Stomach (tissue), 8 donors: ENCODE measurements at regions not wholly inside any gene's neighbourhood (a gene's known extent, or its start where the extent isn't known, plus 50 kb on each side); places are given as distances from the start of the nearest gene placed in this dataset.

ENCODE experiments used
- DNase-seq, 2 donors: peaks; one replicate each; pipeline versions ENCODE4 v3.0.0 to v3.0.0-alpha.2; 2013 to 2019
- H3K27ac ChIP-seq, 5 donors: fragments of 200-600 bp in 4 of 5; sonication (generic) in 4 of 5; one replicate each; pipeline ENCODE4 v1.5.1; 2013 to 2019; ENCODE audit warnings: mild to moderate bottlenecking in 1 of 5, moderate library complexity in 1 of 5
- H3K27me3 ChIP-seq, 3 donors: fragments of 200-600 bp; sonication (generic); one replicate each; pipeline ENCODE4 v1.5.1; 2017 to 2019; ENCODE audit warnings: mixed run types in 1 of 3
- H3K36me3 ChIP-seq, 4 donors: fragments of 200-600 bp; sonication (generic); 1 replicate in 3 of 4; 2 replicates in 1 of 4; pipeline ENCODE4 v1.5.1; 2016 to 2019
- H3K4me1 ChIP-seq, 4 donors: fragments of 200-600 bp; sonication (generic); one replicate each; pipeline ENCODE4 v1.5.1; 2016 to 2019
- H3K4me3 ChIP-seq, 4 donors: fragments of 200-600 bp; sonication (generic) in 3 of 4; one replicate each; pipeline ENCODE4 v1.5.1; 2016 to 2019; ENCODE audit warnings: mild to moderate bottlenecking in 1 of 4
- H3K9me3 ChIP-seq, 4 donors: fragments of 200-600 bp; sonication (generic); one replicate each; pipeline ENCODE4 v1.5.1; 2016 to 2019
- CTCF ChIP-seq, 7 experiments: fragments of 450-650 bp in 4 of 7; fragments of 200-600 bp in 3 of 7; sonication (generic) in 3 of 7; IDR thresholded peaks; one replicate each; pipeline ENCODE4 v1.5.1; 2016 to 2019; ENCODE audit warnings: antibody characterized with exemption in 7 of 7, control low read depth in 2 of 7, mild to moderate bottlenecking in 1 of 7
- EP300 ChIP-seq: sonication (generic); formaldehyde crosslinking; IDR thresholded peaks from one replicate; pipeline ENCODE4 v1.6.1; 2017; ENCODE audit warnings: antibody characterized with exemption
- POLR2A ChIP-seq, 4 donors: fragments of 450-650 bp; IDR thresholded peaks; one replicate each; pipeline ENCODE4 v1.6.1; 2016; ENCODE audit warnings: antibody characterized with exemption in 4 of 4, control low read depth in 2 of 4, mild to moderate bottlenecking in 1 of 4, moderate library complexity in 1 of 4
- POLR2AphosphoS5 ChIP-seq, 3 donors: sonication (generic); formaldehyde crosslinking; IDR thresholded peaks; one replicate each; pipeline ENCODE4 v1.6.1; 2016; ENCODE audit warnings: antibody characterized with exemption in 3 of 3
- WGBS, 5 donors: extraction: QIAGEN DNeasy Blood & Tissue Kit in 3 of 5; methylation state at CpG; one replicate each; pipeline versions ENCODE4 v1.1.5 to v1.1.7; 2013 to 2018; 5-methylcytosine and 5-hydroxymethylcytosine counted together
- intact Hi-C: fragments of 100-400 bp; cut with DNase I; formaldehyde crosslinking; loops from one replicate; pipeline ENCODE4 v1.15.1; 2023; ENCODE audit warnings: low total_unique reads
- donor health status: healthy with polysubstance abuse.
- donor health status: Bipolar disorder and iron deficiency.
- donor health status: healthy.

GRCh38 chr18:60445341-60445740, 72.8 kb upstream of the MC4R start:
- no peak for TF ChIP-seq CTCF (IDR thresholded peaks at IDR 0.05)
- no peak for TF ChIP-seq POLR2A (IDR thresholded peaks at IDR 0.05)
- TF ChIP-seq POLR2AphosphoS5 (IDR thresholded peaks at IDR 0.05), result no peak
- no peak for TF ChIP-seq EP300
- peaks cover 0 to 12% (median 3%) of the 10 kb centered on the region in 4 donors for H3K9me3 ChIP-seq
- no peak overlapping the region for H3K4me3 ChIP-seq
- no peak overlapping the region for H3K27ac ChIP-seq
- H3K4me1 ChIP-seq, result no peaks in the 10 kb centered on the region
- DNase-seq, result no peak
- H3K36me3 ChIP-seq, result no peaks in the 10 kb centered on the region
- H3K27me3 ChIP-seq, result no peaks in the 10 kb centered on the region
- intact Hi-C loops, result no loop called here

- Histone ChIP-seq H3K27ac (no peak overlapping the region), H3K36me3 (no peaks in the 10 kb centered on the region), H3K27me3 (no peaks in the 10 kb centered on the region), H3K9me3 (peaks cover 0 to 12% (median 3%) of the 10 kb centered on the region in 4 donors), H3K4me3 (no peak overlapping the region), H3K4me1 (no peaks in the 10 kb centered on the region)
- intact Hi-C loops, result no loop called here
- DNase-seq, result no peak
- whole genome bisulfite sequencing, 5 donors, result 77 to 82% (median 79%) methylated on average over 3 to 5 of the region's 5 CpGs
- TF ChIP-seq CTCF (IDR thresholded peaks at IDR 0.05) (no peak), POLR2AphosphoS5 (IDR thresholded peaks at IDR 0.05) (no peak), EP300 (no peak), POLR2A (IDR thresholded peaks at IDR 0.05) (no peak)
Measured at GRCh38 chr18:60446821-60447220, 74.2 kb upstream of the MC4R start.

GRCh38 chr18:60448487-60449267, 76.1 kb upstream of the MC4R start:
- no peaks in the 10 kb centered on the region for H3K27me3 ChIP-seq
- TF ChIP-seq POLR2AphosphoS5 (IDR thresholded peaks at IDR 0.05) (no peak), EP300 (no peak), CTCF (IDR thresholded peaks at IDR 0.05) (no peak), POLR2A (IDR thresholded peaks at IDR 0.05) (no peak)
- H3K9me3 ChIP-seq, result peaks cover 0 to 12% (median 3%) of the 10 kb centered on the region in 4 donors
- DNase-seq, result no peak
- intact Hi-C loops, result no loop called here
- no peak overlapping the region for H3K27ac ChIP-seq
- WGBS, 5 donors, result 66 to 81% (median 74%) methylated on average over 3 of the region's 3 CpGs
- H3K4me1 ChIP-seq, result no peaks in the 10 kb centered on the region
- no peak overlapping the region for H3K4me3 ChIP-seq
- H3K36me3 ChIP-seq, result no peaks in the 10 kb centered on the region

- Histone ChIP-seq H3K36me3 (no peaks in the 10 kb centered on the region), H3K27me3 (no peaks in the 10 kb centered on the region), H3K9me3 (peaks cover 0 to 15% (median 3%) of the 10 kb centered on the region in 4 donors), H3K27ac (no peak overlapping the region), H3K4me1 (no peaks in the 10 kb centered on the region), H3K4me3 (no peak overlapping the region)
- WGBS, 5 donors, result 69 to 96% (median 82%) methylated on average over 1 of the region's 1 CpG
- TF ChIP-seq CTCF (IDR thresholded peaks at IDR 0.05) (no peak), EP300 (no peak), POLR2AphosphoS5 (IDR thresholded peaks at IDR 0.05) (no peak), POLR2A (IDR thresholded peaks at IDR 0.05) (no peak)
- intact Hi-C loops, result no loop called here
- no peak for DNase-seq
Measured at GRCh38 chr18:60452421-60452820, 79.8 kb upstream of the MC4R start.
